ENCODE measurements at regions not wholly inside any gene's neighbourhood (a gene's known extent, or its start where the extent isn't known, plus 50 kb on each side); places are given as distances from the start of the nearest gene placed in this dataset.

DNA sequence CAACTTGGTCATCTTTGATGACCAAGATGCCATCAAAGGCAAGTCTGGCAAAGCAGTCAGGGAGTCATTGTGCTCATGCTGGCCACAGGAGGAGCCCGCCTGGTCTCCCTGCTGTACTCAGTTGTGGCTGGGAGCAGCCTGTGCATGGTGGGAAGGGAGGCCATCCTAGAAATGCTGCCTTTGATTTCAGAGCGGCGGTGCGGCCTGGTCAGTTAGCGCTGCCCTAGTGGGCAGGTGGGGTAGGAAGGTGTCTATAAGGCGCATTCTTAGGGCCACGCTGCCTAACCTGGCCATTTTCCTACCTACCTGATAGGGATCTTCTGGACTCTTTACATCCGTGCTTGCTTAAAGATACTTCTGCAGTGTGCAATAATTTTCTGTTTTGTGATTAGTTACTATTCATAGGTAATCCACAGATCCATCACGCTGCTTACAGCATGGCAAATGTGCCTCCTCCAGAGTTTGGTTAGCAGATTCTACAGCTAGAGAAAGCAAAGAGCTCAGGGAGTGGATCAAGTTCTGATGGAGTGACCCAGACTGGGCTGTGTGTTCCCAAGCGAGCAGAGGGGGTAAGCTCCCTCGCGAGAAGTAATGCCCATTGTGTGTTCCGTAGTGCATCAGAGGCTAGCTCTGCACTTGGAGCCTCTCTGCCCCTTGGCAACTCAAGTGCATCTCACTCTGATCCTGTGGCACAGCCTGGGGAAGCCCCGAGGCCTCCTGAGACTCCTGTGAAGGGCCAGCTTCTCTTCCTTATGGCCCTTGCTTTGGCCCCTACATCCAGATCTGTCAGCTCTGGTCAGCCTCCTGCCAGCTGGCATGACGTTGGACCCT, 970.1 kb upstream of the ZNF722 start:
- Histone ChIP-seq H3K27me3 (ENCODE audit: control insufficient read depth in 1 of 2, insufficient read depth in 1 of 2, low read length in 2 of 2) (no peaks in the 10 kb centered on the region), H3K14ac (ENCODE audit: low read length in 2 of 2) (no peak overlapping the region), H2BK120ac (ENCODE audit: low read depth, low read length) (no peak overlapping the region), H3K79me1 (replicated peaks; ENCODE audit: low read length, poor library complexity, severe bottlenecking) (no peaks in the 10 kb centered on the region), H3K36me3 (ENCODE audit: control insufficient read depth in 1 of 2, insufficient read depth in 2 of 2, low read depth in 1 of 2, low read length in 2 of 2) (no peaks in the 10 kb centered on the region), H2AFZ (ENCODE audit: low read depth, low read length) (no peak overlapping the region), H4K91ac (ENCODE audit: low read length) (no peak overlapping the region), H3K4me1 (ENCODE audit: control insufficient read depth, insufficient read depth, low read depth, low read length) (no peaks in the 10 kb centered on the region), H2AK5ac (ENCODE audit: low read length, severe bottlenecking) (no peak overlapping the region), H2BK12ac (ENCODE audit: low read length in 2 of 2) (no peak overlapping the region), H2BK15ac (ENCODE audit: low read depth, poor library complexity, severe bottlenecking) (no peak overlapping the region), H3K18ac (ENCODE audit: low read depth in 1 of 2, low read length in 2 of 2) (no peak overlapping the region), H3K4me2 (ENCODE audit: low read length, poor library complexity, severe bottlenecking) (no peak overlapping the region), H3K9ac (ENCODE audit: low read length) (no peak overlapping the region), H3K4me3 (ENCODE audit: insufficient read depth in 1 of 2, low read depth in 1 of 2, low read length in 2 of 2) (no peak overlapping the region), H3K4ac (ENCODE audit: low read depth in 1 of 2, low read length in 2 of 2) (no peak overlapping the region), H3K9me3 (ENCODE audit: control insufficient read depth, low read length) (peaks cover 22% of the 10 kb centered on the region), H4K8ac (ENCODE audit: low read length) (no peak overlapping the region), H3K23ac (ENCODE audit: low read length in 2 of 2) (no peak overlapping the region), H3K27ac (ENCODE audit: low read length, poor library complexity, severe bottlenecking) (no peak overlapping the region), H2BK5ac (ENCODE audit: low read depth, low read length, poor library complexity, severe bottlenecking) (no peak overlapping the region)
- DNase-seq = no peak
- WGBS = 76% methylated on average over 12 of the region's 15 CpGs

DNA sequence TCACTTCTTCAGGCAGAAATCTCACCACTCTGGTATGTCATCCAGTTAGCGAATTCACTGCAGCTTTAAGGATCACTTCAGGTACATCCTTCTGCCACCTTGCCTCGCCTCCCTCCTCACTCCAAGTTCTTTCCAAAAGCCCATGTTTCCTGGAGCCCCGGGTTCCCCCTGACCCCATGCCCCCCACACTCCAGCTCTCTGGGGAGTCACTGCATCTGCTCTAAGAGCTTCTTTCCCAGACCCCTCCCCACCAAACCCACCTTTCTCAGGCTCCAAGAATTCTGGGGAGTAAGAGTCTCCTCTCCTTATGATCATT, 969.5 kb upstream of the ZNF722 start:
- WGBS = 69% methylated on average over 3 of the region's 3 CpGs
- no peak for DNase-seq
- H3K79me1 ChIP-seq (replicated peaks; ENCODE audit: low read length, poor library complexity, severe bottlenecking) = no peaks in the 10 kb centered on the region

DNA sequence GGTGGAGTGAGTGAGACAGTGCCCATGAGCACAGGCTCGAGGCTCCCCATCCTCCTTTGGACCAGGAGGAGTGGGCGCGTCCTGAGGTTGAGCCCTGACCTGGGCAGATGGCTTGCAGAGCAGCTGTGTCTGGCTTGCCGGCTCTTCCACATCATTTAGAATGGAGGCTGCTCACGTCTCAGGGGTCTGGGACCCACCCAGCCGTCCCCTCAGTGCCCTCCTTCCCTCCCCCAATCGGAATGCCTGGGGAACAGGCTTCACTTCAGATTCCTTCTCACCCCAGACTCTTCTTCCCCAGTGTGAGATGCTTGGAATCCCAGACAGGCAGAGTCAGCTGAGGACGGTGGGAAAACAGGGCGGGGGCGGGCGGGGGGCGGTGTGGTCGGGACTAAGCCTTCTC, 968.6 kb upstream of the ZNF722 start:
- peaks cover 22% of the 10 kb centered on the region for H3K9me3 ChIP-seq (ENCODE audit: control insufficient read depth, low read length)
- no peaks in the 10 kb centered on the region for H3K27me3 ChIP-seq (ENCODE audit: control insufficient read depth in 1 of 2, insufficient read depth in 1 of 2, low read length in 2 of 2)
- H3K14ac ChIP-seq (ENCODE audit: low read length in 2 of 2) = no peak overlapping the region
- H3K79me1 ChIP-seq (replicated peaks; ENCODE audit: low read length, poor library complexity, severe bottlenecking) = no peaks in the 10 kb centered on the region
- H3K18ac ChIP-seq (ENCODE audit: low read depth in 1 of 2, low read length in 2 of 2) = no peak overlapping the region
- no peaks in the 10 kb centered on the region for H3K36me3 ChIP-seq (ENCODE audit: control insufficient read depth in 1 of 2, insufficient read depth in 2 of 2, low read depth in 1 of 2, low read length in 2 of 2)
- H2AK5ac ChIP-seq (ENCODE audit: low read length, severe bottlenecking) = no peak overlapping the region
- H2BK5ac ChIP-seq (ENCODE audit: low read depth, low read length, poor library complexity, severe bottlenecking) = no peak overlapping the region
- H4K8ac ChIP-seq (ENCODE audit: low read length) = no peak overlapping the region
- no peak overlapping the region for H3K4me3 ChIP-seq (ENCODE audit: insufficient read depth in 1 of 2, low read depth in 1 of 2, low read length in 2 of 2)
- H3K23ac ChIP-seq (ENCODE audit: low read length in 2 of 2) = no peak overlapping the region
- H3K4ac ChIP-seq (ENCODE audit: low read depth in 1 of 2, low read length in 2 of 2) = no peak overlapping the region
- no peak overlapping the region for H2BK15ac ChIP-seq (ENCODE audit: low read depth, poor library complexity, severe bottlenecking)
- no peak overlapping the region for H4K91ac ChIP-seq (ENCODE audit: low read length)
- no peak overlapping the region for H2AFZ ChIP-seq (ENCODE audit: low read depth, low read length)
- H3K9ac ChIP-seq (ENCODE audit: low read length) = no peak overlapping the region
- no peaks in the 10 kb centered on the region for H3K4me1 ChIP-seq (ENCODE audit: control insufficient read depth, insufficient read depth, low read depth, low read length)
- WGBS = 68% methylated on average over 12 of the region's 13 CpGs
- no peak for DNase-seq
- H2BK12ac ChIP-seq (ENCODE audit: low read length in 2 of 2) = no peak overlapping the region
- H3K4me2 ChIP-seq (ENCODE audit: low read length, poor library complexity, severe bottlenecking) = no peak overlapping the region
- no peak overlapping the region for H3K27ac ChIP-seq (ENCODE audit: low read length, poor library complexity, severe bottlenecking)
- H2BK120ac ChIP-seq (ENCODE audit: low read depth, low read length) = no peak overlapping the region

More for the DNA sequence above, 969.5 kb upstream of the ZNF722 start:
- Histone ChIP-seq H2BK15ac (ENCODE audit: low read depth, poor library complexity, severe bottlenecking) (no peak overlapping the region), H3K27me3 (ENCODE audit: control insufficient read depth in 1 of 2, insufficient read depth in 1 of 2, low read length in 2 of 2) (no peaks in the 10 kb centered on the region), H3K4me1 (ENCODE audit: control insufficient read depth, insufficient read depth, low read depth, low read length) (no peaks in the 10 kb centered on the region), H3K4me3 (ENCODE audit: insufficient read depth in 1 of 2, low read depth in 1 of 2, low read length in 2 of 2) (no peak overlapping the region), H3K9me3 (ENCODE audit: control insufficient read depth, low read length) (peaks cover 26% of the 10 kb centered on the region), H2BK120ac (ENCODE audit: low read depth, low read length) (no peak overlapping the region), H3K9ac (ENCODE audit: low read length) (no peak overlapping the region), H2AFZ (ENCODE audit: low read depth, low read length) (no peak overlapping the region), H3K4me2 (ENCODE audit: low read length, poor library complexity, severe bottlenecking) (no peak overlapping the region), H3K14ac (ENCODE audit: low read length in 2 of 2) (no peak overlapping the region), H4K91ac (ENCODE audit: low read length) (no peak overlapping the region), H3K27ac (ENCODE audit: low read length, poor library complexity, severe bottlenecking) (no peak overlapping the region), H3K36me3 (ENCODE audit: control insufficient read depth in 1 of 2, insufficient read depth in 2 of 2, low read depth in 1 of 2, low read length in 2 of 2) (no peaks in the 10 kb centered on the region), H4K8ac (ENCODE audit: low read length) (no peak overlapping the region), H2BK5ac (ENCODE audit: low read depth, low read length, poor library complexity, severe bottlenecking) (no peak overlapping the region), H2AK5ac (ENCODE audit: low read length, severe bottlenecking) (no peak overlapping the region), H2BK12ac (ENCODE audit: low read length in 2 of 2) (no peak overlapping the region), H3K23ac (ENCODE audit: low read length in 2 of 2) (no peak overlapping the region), H3K4ac (ENCODE audit: low read depth in 1 of 2, low read length in 2 of 2) (no peak overlapping the region), H3K18ac (ENCODE audit: low read depth in 1 of 2, low read length in 2 of 2) (no peak overlapping the region)

DNA sequence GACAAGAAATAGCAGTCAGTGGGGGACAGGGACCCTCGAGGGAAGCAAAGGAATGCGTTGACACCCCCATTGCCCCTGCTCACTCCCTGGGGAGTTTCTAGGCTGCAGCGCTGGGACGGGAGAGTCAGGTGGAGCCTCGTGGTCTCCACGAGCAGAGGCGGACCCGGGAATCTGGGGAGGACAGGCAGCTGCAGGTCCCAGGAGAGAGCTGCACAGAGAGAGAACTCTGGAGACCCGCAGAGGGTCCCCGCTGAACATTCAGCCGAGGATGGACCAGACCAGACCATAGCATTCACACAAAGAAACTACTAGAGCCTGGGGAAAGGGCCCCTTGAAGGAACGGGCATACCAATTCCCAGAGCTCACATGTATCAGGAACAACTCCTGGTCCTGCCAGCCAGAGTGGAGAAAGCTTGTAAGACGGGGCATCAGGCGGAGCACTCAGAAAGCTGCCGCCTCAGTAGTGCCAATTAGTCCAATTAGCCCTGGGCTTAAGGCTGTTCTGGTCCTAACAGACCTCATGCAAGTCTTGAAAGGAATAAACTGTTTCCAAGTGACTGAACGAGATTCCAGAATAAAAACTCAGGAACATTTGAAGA, 966.7 kb upstream of the ZNF722 start:
- no peak overlapping the region for H3K4ac ChIP-seq (ENCODE audit: low read depth in 1 of 2, low read length in 2 of 2)
- H3K79me1 ChIP-seq (replicated peaks; ENCODE audit: low read length, poor library complexity, severe bottlenecking) = no peaks in the 10 kb centered on the region
- H4K91ac ChIP-seq (ENCODE audit: low read length) = no peak overlapping the region
- H3K23ac ChIP-seq (ENCODE audit: low read length in 2 of 2) = no peak overlapping the region
- H2BK12ac ChIP-seq (ENCODE audit: low read length in 2 of 2) = no peak overlapping the region
- no peak overlapping the region for H2BK120ac ChIP-seq (ENCODE audit: low read depth, low read length)
- WGBS = 72% methylated on average over 16 of the region's 16 CpGs
- no peak overlapping the region for H4K8ac ChIP-seq (ENCODE audit: low read length)
- no peak for DNase-seq
- no peak overlapping the region for H3K18ac ChIP-seq (ENCODE audit: low read depth in 1 of 2, low read length in 2 of 2)
- H3K27ac ChIP-seq (ENCODE audit: low read length, poor library complexity, severe bottlenecking) = no peak overlapping the region
- no peaks in the 10 kb centered on the region for H3K4me1 ChIP-seq (ENCODE audit: control insufficient read depth, insufficient read depth, low read depth, low read length)
- H2BK15ac ChIP-seq (ENCODE audit: low read depth, poor library complexity, severe bottlenecking) = no peak overlapping the region
- H3K9ac ChIP-seq (ENCODE audit: low read length) = no peak overlapping the region
- no peak overlapping the region for H3K4me2 ChIP-seq (ENCODE audit: low read length, poor library complexity, severe bottlenecking)
- H2AFZ ChIP-seq (ENCODE audit: low read depth, low read length) = no peak overlapping the region
- no peak overlapping the region for H3K4me3 ChIP-seq (ENCODE audit: insufficient read depth in 1 of 2, low read depth in 1 of 2, low read length in 2 of 2)
- no peaks in the 10 kb centered on the region for H3K27me3 ChIP-seq (ENCODE audit: control insufficient read depth in 1 of 2, insufficient read depth in 1 of 2, low read length in 2 of 2)
- peaks cover 13% of the 10 kb centered on the region for H3K9me3 ChIP-seq (ENCODE audit: control insufficient read depth, low read length)
- H3K36me3 ChIP-seq (ENCODE audit: control insufficient read depth in 1 of 2, insufficient read depth in 2 of 2, low read depth in 1 of 2, low read length in 2 of 2) = no peaks in the 10 kb centered on the region
- H2AK5ac ChIP-seq (ENCODE audit: low read length, severe bottlenecking) = no peak overlapping the region
- H2BK5ac ChIP-seq (ENCODE audit: low read depth, low read length, poor library complexity, severe bottlenecking) = no peak overlapping the region
- H3K14ac ChIP-seq (ENCODE audit: low read length in 2 of 2) = no peak overlapping the region

Measured in mesenchymal stem cell (in vitro differentiated cells and primary cell).